ENCODE measurements at regions not wholly inside any gene's neighbourhood (a gene's known extent, or its start where the extent isn't known, plus 50 kb on each side); places are given as distances from the start of the nearest gene placed in this dataset.

- Histone ChIP-seq H3K4me3 (ENCODE audit: low read depth, low read length) (no peak overlapping the region), H3K9me3 (ENCODE audit: control insufficient read depth, insufficient read depth, low read length) (no peaks in the 10 kb centered on the region), H3K27ac (ENCODE audit: low read depth, low read length) (no peak overlapping the region), H3K36me3 (ENCODE audit: control insufficient read depth, insufficient read depth, low read length) (no peaks in the 10 kb centered on the region), H3K27me3 (ENCODE audit: control insufficient read depth, insufficient read depth, low read length) (no peaks in the 10 kb centered on the region), H3K4me1 (ENCODE audit: control insufficient read depth, insufficient read depth, low read length) (no peaks in the 10 kb centered on the region)
- DNase-seq (ENCODE audit: low read depth in 4 of 6, low spot score in 6 of 6): peak in 1 of 6 donors; percentile 53
- 0% methylated on average over 1 of the region's 2 CpGs for WGBS (ENCODE audit: insufficient coverage)
These were observed 310.6 kb downstream of the PDHA2 start for GRCh38 chr4:96150466-96150865.

GRCh38 chr4:96152824-96153223, 312.9 kb downstream of the PDHA2 start:
- Histone ChIP-seq H3K4me1 (ENCODE audit: control insufficient read depth, insufficient read depth, low read length) (no peaks in the 10 kb centered on the region), H3K27ac (ENCODE audit: low read depth, low read length) (no peak overlapping the region), H3K4me3 (ENCODE audit: low read depth, low read length) (no peak overlapping the region), H3K36me3 (ENCODE audit: control insufficient read depth, insufficient read depth, low read length) (no peaks in the 10 kb centered on the region), H3K27me3 (ENCODE audit: control insufficient read depth, insufficient read depth, low read length) (no peaks in the 10 kb centered on the region), H3K9me3 (ENCODE audit: control insufficient read depth, insufficient read depth, low read length) (no peaks in the 10 kb centered on the region)
- WGBS (ENCODE audit: insufficient coverage): no CpG with 5 or more reads among the region's 2 CpGs
- no peak for DNase-seq (ENCODE audit: low read depth in 4 of 6, low spot score in 6 of 6)

DNA sequence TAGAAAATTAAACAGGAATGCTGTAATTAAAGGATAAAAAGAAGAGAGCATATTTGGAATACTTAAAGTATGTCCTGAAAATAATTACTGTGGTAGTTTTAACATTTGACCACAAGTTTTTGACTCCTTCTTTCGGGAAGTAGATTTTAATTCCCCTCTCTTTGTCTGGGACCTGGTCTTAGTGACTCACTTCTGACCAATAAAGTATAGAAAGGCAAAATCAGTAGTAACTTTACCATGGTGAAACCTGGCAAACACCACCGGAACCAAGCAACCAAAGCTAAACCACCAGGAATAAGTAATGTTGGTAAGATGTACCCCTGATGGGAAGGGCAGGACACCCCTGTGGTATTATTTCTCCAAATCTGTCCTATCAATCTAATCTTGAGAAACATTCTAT, 314.8 kb downstream of the PDHA2 start:
- Histone ChIP-seq H3K9me3 (ENCODE audit: control insufficient read depth, insufficient read depth, low read length) (no peaks in the 10 kb centered on the region), H3K27ac (ENCODE audit: low read depth, low read length) (no peak overlapping the region), H3K4me3 (ENCODE audit: low read depth, low read length) (no peak overlapping the region), H3K27me3 (ENCODE audit: control insufficient read depth, insufficient read depth, low read length) (no peaks in the 10 kb centered on the region), H3K36me3 (ENCODE audit: control insufficient read depth, insufficient read depth, low read length) (no peaks in the 10 kb centered on the region), H3K4me1 (ENCODE audit: control insufficient read depth, insufficient read depth, low read length) (no peaks in the 10 kb centered on the region)
- WGBS (ENCODE audit: insufficient coverage): no CpG with 5 or more reads among the region's 2 CpGs
- DNase-seq (ENCODE audit: low read depth in 4 of 6, low spot score in 6 of 6): no peak

GRCh38 chr4:96162636-96163035, 322.7 kb downstream of the PDHA2 start:
- WGBS (ENCODE audit: insufficient coverage): 100% methylated on average over 1 of the region's 1 CpG
- no peak for DNase-seq (ENCODE audit: low read depth in 4 of 6, low spot score in 6 of 6)

GRCh38 chr4:96164814-96165351, 325.0 kb downstream of the PDHA2 start:
- Histone ChIP-seq H3K4me3 (ENCODE audit: low read depth, low read length) (no peak overlapping the region), H3K9me3 (ENCODE audit: control insufficient read depth, insufficient read depth, low read length) (no peaks in the 10 kb centered on the region), H3K27me3 (ENCODE audit: control insufficient read depth, insufficient read depth, low read length) (no peaks in the 10 kb centered on the region), H3K4me1 (ENCODE audit: control insufficient read depth, insufficient read depth, low read length) (no peaks in the 10 kb centered on the region), H3K36me3 (ENCODE audit: control insufficient read depth, insufficient read depth, low read length) (no peaks in the 10 kb centered on the region), H3K27ac (ENCODE audit: low read depth, low read length) (no peak overlapping the region)
- DNase-seq (ENCODE audit: low read depth in 4 of 6, low spot score in 6 of 6): no peak
- WGBS (ENCODE audit: insufficient coverage): no CpG with 5 or more reads among the region's 3 CpGs

More at GRCh38 chr4:96162636-96163035, 322.7 kb downstream of the PDHA2 start:
- Histone ChIP-seq H3K27ac (ENCODE audit: low read depth, low read length) (no peak overlapping the region), H3K36me3 (ENCODE audit: control insufficient read depth, insufficient read depth, low read length) (no peaks in the 10 kb centered on the region), H3K4me3 (ENCODE audit: low read depth, low read length) (no peak overlapping the region), H3K9me3 (ENCODE audit: control insufficient read depth, insufficient read depth, low read length) (no peaks in the 10 kb centered on the region), H3K4me1 (ENCODE audit: control insufficient read depth, insufficient read depth, low read length) (no peaks in the 10 kb centered on the region), H3K27me3 (ENCODE audit: control insufficient read depth, insufficient read depth, low read length) (no peaks in the 10 kb centered on the region)

DNA sequence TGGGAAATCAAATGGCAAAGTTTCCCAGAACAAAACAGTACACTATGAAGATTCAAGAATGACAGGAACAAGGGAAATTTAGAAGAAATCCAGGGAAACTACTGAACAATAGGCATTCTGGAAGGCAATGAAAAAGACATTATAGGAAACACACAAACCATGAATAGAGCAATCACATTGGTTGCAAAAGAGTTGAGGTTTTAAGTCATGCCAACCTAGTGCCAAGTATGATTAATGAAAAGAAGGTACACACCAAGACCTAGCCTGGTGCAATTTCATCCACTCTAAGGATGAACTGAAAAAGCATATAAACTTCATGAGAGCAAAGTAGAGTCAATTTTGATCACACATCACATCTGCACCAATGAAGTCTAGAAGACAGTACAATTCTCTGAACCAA, 326.9 kb downstream of the PDHA2 start:
- Histone ChIP-seq H3K36me3 (ENCODE audit: control insufficient read depth, insufficient read depth, low read length) (no peaks in the 10 kb centered on the region), H3K27ac (ENCODE audit: low read depth, low read length) (no peak overlapping the region), H3K4me3 (ENCODE audit: low read depth, low read length) (no peak overlapping the region), H3K4me1 (ENCODE audit: control insufficient read depth, insufficient read depth, low read length) (no peaks in the 10 kb centered on the region), H3K9me3 (ENCODE audit: control insufficient read depth, insufficient read depth, low read length) (no peaks in the 10 kb centered on the region), H3K27me3 (ENCODE audit: control insufficient read depth, insufficient read depth, low read length) (no peaks in the 10 kb centered on the region)
- DNase-seq (ENCODE audit: low read depth in 4 of 6, low spot score in 6 of 6): no peak

GRCh38 chr4:96170198-96170597, 330.3 kb downstream of the PDHA2 start:
- Histone ChIP-seq H3K9me3 (ENCODE audit: control insufficient read depth, insufficient read depth, low read length) (no peaks in the 10 kb centered on the region), H3K27me3 (ENCODE audit: control insufficient read depth, insufficient read depth, low read length) (no peaks in the 10 kb centered on the region), H3K4me3 (ENCODE audit: low read depth, low read length) (no peak overlapping the region), H3K36me3 (ENCODE audit: control insufficient read depth, insufficient read depth, low read length) (no peaks in the 10 kb centered on the region), H3K4me1 (ENCODE audit: control insufficient read depth, insufficient read depth, low read length) (no peaks in the 10 kb centered on the region), H3K27ac (ENCODE audit: low read depth, low read length) (no peak overlapping the region)
- DNase-seq (ENCODE audit: low read depth in 4 of 6, low spot score in 6 of 6): no peak
- over 99% methylated on average over 11 of the region's 14 CpGs for WGBS (ENCODE audit: insufficient coverage)

GRCh38 chr4:96173756-96174155, 333.9 kb downstream of the PDHA2 start:
- Histone ChIP-seq H3K27ac (ENCODE audit: low read depth, low read length) (no peak overlapping the region), H3K36me3 (ENCODE audit: control insufficient read depth, insufficient read depth, low read length) (no peaks in the 10 kb centered on the region), H3K9me3 (ENCODE audit: control insufficient read depth, insufficient read depth, low read length) (no peaks in the 10 kb centered on the region), H3K4me3 (ENCODE audit: low read depth, low read length) (no peak overlapping the region), H3K4me1 (ENCODE audit: control insufficient read depth, insufficient read depth, low read length) (no peaks in the 10 kb centered on the region), H3K27me3 (ENCODE audit: control insufficient read depth, insufficient read depth, low read length) (no peaks in the 10 kb centered on the region)
- no peak for DNase-seq (ENCODE audit: low read depth in 4 of 6, low spot score in 6 of 6)
- no CpG with 5 or more reads among the region's 3 CpGs for WGBS (ENCODE audit: insufficient coverage)

DNA sequence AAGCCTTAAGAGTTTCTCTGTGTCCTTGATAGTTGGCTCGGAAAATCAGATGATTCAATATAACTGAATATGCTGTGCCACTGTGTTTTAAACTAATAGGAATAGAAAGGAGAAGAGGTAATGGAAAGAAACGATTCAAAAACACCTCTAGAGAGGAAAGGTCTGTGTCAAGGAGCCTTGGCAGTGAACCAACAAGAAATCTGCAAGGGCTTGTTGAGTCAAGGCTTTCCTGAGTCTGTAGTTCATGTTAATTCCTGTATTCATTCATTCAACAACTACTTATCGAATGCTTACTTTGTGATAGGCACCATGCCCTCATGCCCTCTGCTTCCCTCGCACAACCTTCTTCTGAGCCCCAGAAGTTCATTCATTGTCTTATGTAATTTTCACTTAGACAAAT, 336.0 kb downstream of the PDHA2 start:
- Histone ChIP-seq H3K27ac (ENCODE audit: low read depth, low read length) (no peak overlapping the region), H3K9me3 (ENCODE audit: control insufficient read depth, insufficient read depth, low read length) (no peaks in the 10 kb centered on the region), H3K36me3 (ENCODE audit: control insufficient read depth, insufficient read depth, low read length) (no peaks in the 10 kb centered on the region), H3K4me3 (ENCODE audit: low read depth, low read length) (no peak overlapping the region), H3K4me1 (ENCODE audit: control insufficient read depth, insufficient read depth, low read length) (no peaks in the 10 kb centered on the region), H3K27me3 (ENCODE audit: control insufficient read depth, insufficient read depth, low read length) (no peaks in the 10 kb centered on the region)
- DNase-seq (ENCODE audit: low read depth in 4 of 6, low spot score in 6 of 6): peak in 1 of 6 donors; percentile 3
- 96% methylated on average over 3 of the region's 4 CpGs for WGBS (ENCODE audit: insufficient coverage)

DNA sequence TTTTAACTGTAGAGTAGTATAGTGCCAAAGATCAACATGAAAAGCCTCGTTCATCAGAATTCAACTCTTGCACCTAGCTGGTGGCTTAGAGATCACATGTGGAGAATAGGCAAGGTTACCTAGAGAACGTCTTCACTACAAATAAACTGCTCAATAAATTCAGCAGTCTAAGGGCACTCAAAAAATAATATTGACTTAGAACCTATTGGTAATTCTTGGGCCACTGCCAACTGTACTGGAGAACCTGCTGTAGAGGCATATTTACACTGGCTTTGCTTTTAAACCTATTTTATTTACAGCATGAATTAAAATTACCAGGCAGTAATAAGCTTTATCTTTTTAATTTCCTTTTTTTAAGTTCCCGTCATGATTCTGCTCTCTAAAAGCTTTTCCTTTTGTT, 343.7 kb downstream of the PDHA2 start:
- peak in 2 of 6 donors; percentile 3 to 30 for DNase-seq (ENCODE audit: low read depth in 4 of 6, low spot score in 6 of 6)
- Histone ChIP-seq H3K27ac (ENCODE audit: low read depth, low read length) (no peak overlapping the region), H3K9me3 (ENCODE audit: control insufficient read depth, insufficient read depth, low read length) (no peaks in the 10 kb centered on the region), H3K27me3 (ENCODE audit: control insufficient read depth, insufficient read depth, low read length) (peaks cover 3% of the 10 kb centered on the region), H3K36me3 (ENCODE audit: control insufficient read depth, insufficient read depth, low read length) (no peaks in the 10 kb centered on the region), H3K4me3 (ENCODE audit: low read depth, low read length) (no peak overlapping the region), H3K4me1 (ENCODE audit: control insufficient read depth, insufficient read depth, low read length) (no peaks in the 10 kb centered on the region)
- WGBS (ENCODE audit: insufficient coverage): no CpG with 5 or more reads among the region's 3 CpGs

All from spinal cord (tissue), 9 donors.